Lower leg skin (tissue), 3 donors: ENCODE measurements at regions not wholly inside any gene's neighbourhood (a gene's known extent, or its start where the extent isn't known, plus 50 kb on each side); places are given as distances from the start of the nearest gene placed in this dataset.

ENCODE experiments used
- POLR2A ChIP-seq, 2 donors: fragments of 450-650 bp; IDR thresholded peaks; one replicate each; pipeline ENCODE4 v1.6.1; 2016 to 2017; ENCODE audit warnings: antibody characterized with exemption in 2 of 2, mild to moderate bottlenecking in 1 of 2, moderate library complexity in 1 of 2
- TF ChIP-seq, protein P1 (sequence below), 3 donors: fragments of 450-650 bp; IDR thresholded peaks; one replicate each; pipeline ENCODE4 v1.5.1; 2016; ENCODE audit warnings: antibody characterized with exemption in 3 of 3, mild to moderate bottlenecking in 3 of 3, moderate library complexity in 2 of 3

DNA sequence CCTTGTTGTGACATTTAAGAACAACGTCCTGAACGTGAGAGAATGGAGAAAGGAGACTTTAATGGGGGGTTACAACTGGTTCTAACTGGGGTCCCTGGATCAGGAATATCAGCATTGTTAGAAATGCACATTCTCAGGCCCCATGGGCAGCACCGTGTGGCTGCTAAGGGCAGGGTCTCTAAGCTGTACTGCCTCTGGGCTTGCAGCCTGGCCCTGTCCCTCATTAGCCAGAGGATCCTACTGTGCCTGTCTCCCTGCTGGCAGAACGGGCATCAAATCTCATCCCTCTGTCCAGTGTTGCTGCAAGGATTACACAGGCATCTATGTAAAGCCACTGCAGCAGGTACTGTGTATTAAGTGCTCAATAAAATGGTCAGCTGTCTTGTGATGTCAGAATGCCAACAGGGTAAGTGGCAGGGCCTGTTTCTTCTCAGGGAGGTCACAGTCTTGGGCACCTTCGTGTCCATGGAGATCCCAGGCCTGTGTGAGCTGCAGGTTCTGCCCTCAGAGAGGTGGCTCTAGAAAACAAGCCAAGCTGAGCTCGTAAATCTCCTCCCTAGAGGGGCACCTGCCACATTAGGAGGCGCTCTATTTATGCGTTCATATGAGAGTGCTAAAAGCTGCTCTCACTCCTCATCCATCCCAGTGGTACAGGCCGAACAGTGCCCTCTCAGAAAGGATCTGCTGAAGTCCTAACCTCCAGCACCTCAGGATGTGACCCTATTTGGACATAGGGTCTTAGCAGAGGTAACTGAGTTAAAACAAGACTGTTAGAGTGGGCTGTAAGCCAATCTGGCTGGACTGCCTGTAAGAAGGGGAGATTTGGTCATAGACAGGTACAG, 210.5 kb downstream of the GADD45G start:
- TF ChIP-seq, protein P1, sequence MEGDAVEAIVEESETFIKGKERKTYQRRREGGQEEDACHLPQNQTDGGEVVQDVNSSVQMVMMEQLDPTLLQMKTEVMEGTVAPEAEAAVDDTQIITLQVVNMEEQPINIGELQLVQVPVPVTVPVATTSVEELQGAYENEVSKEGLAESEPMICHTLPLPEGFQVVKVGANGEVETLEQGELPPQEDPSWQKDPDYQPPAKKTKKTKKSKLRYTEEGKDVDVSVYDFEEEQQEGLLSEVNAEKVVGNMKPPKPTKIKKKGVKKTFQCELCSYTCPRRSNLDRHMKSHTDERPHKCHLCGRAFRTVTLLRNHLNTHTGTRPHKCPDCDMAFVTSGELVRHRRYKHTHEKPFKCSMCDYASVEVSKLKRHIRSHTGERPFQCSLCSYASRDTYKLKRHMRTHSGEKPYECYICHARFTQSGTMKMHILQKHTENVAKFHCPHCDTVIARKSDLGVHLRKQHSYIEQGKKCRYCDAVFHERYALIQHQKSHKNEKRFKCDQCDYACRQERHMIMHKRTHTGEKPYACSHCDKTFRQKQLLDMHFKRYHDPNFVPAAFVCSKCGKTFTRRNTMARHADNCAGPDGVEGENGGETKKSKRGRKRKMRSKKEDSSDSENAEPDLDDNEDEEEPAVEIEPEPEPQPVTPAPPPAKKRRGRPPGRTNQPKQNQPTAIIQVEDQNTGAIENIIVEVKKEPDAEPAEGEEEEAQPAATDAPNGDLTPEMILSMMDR (IDR thresholded peaks at IDR 0.05): no peak
- no peak for TF ChIP-seq POLR2A (IDR thresholded peaks at IDR 0.05)
